HAP-1 (cell line): ENCODE measurements at regions not wholly inside any gene's neighbourhood (a gene's known extent, or its start where the extent isn't known, plus 50 kb on each side); places are given as distances from the start of the nearest gene placed in this dataset.

ENCODE experiments used
- DNase-seq, 2 experiments: peaks; one replicate each; pipeline ENCODE4 v3.0.0-alpha.2; 2016 to 2020; ENCODE audit warnings: low spot score in 2 of 2
- H3K27me3 ChIP-seq: fragments of 250-450 bp; sonication (Bioruptor Pico); 2 replicates; pipeline ENCODE4 v1.5.1; 2020; ENCODE audit warnings: low read depth, mild to moderate bottlenecking, moderate library complexity
- H3K36me3 ChIP-seq: fragments of 250-450 bp; sonication (Bioruptor Pico); replicated peaks from 2 replicates; pipeline ENCODE4 v1.5.1; 2020; ENCODE audit warnings: mild to moderate bottlenecking
- H3K4me1 ChIP-seq: fragments of 250-450 bp; sonication (Bioruptor Pico); 2 replicates; pipeline ENCODE4 v1.5.1; 2020; ENCODE audit warnings: mild to moderate bottlenecking
- H3K4me3 ChIP-seq: fragments of 250-450 bp; sonication (Bioruptor Pico); 2 replicates; pipeline ENCODE4 v1.5.1; 2020; ENCODE audit warnings: mild to moderate bottlenecking, moderate library complexity
- H3K9me3 ChIP-seq: fragments of 250-450 bp; sonication (Bioruptor Pico); 2 replicates; pipeline ENCODE4 v1.5.1; 2020; ENCODE audit warnings: mild to moderate bottlenecking, moderate library complexity
- in situ Hi-C: fragments of 300-500 bp; cut with MboI; formaldehyde crosslinking; loops from 3 replicates; pipeline ENCODE4 v1.14.3; 2020; ENCODE audit warnings: low sequenced_read_pairs, inconsistent platforms, mixed read lengths

- Histone ChIP-seq H3K27me3 (peaks cover 4% of the 10 kb centered on the region; the same call in 1 of the 2 replicates), H3K4me3 (no peak overlapping the region), H3K4me1 (peaks cover 15% of the 10 kb centered on the region), H3K36me3 (no peaks in the 10 kb centered on the region), H3K9me3 (no peaks in the 10 kb centered on the region)
- in situ Hi-C loops = no loop called here
- peak; percentile 45 to 57 for DNase-seq
Measured at GRCh38 chr15:63434576-63435186, 53.0 kb upstream of the CA12 start.

DNA sequence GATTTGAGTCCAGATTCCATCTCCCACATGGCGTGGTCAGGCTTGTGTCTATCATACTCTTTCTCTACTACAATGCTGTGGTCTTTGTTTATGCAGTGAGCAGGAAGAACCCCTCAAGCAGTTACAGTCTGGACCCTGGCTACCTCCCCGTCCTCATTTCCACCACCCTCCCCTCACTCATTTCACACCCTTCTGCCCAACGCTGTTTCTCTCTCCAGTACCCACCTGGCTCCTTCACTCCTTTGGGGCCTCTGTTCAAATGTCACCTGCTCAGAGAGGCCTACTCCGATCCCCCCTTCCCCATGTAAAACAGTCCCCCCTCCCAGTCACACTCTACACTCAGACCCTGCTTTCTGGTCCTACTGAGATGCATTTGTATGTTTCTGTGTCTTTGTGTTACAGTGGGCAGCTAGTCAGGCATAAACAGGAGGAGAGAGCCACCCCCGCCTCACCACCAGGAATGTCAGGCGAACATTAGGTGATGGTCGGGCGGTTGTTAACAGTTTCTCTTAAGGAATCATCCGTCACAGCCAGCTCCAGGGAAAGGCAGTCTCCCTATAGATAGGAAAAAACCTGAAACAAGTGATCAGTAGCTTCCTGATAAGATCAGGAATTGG lies 53.7 kb upstream of the CA12 start:
- DNase-seq = no peak
- Histone ChIP-seq H3K4me1 (peaks cover 15% of the 10 kb centered on the region), H3K9me3 (no peaks in the 10 kb centered on the region), H3K27me3 (peaks cover 8% of the 10 kb centered on the region; the same call in 1 of the 2 replicates), H3K36me3 (no peaks in the 10 kb centered on the region), H3K4me3 (no peak overlapping the region)
- in situ Hi-C loops = no loop called here

- in situ Hi-C loops = no loop called here
Measured at GRCh38 chr15:63436341-63436740, 54.7 kb upstream of the CA12 start.

DNA sequence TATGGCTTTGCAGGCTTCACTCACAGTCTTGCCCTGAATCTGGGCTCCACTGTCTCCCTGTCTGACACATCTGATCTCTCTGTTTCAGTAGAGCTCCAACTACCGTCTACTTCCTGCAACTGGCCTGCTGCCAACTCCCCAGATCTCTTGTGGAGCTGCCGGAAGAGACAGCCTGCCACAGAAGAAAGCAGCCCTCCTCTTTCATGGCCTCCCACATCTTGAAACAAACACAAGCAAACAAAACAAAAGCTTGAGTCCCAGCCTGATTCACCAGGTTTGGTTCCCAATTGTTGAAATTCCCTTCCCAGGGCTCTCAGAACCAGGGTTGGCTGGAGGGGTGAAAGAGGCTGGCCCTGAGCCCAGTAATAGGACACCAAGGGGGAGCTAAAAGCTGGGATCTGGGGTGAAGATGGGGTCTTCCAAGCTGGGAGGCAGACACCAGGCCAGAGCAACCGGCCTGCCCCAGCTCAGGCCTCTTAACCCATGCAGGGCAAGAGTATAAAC lies 55.3 kb upstream of the CA12 start:
- peak; percentile 39 to 80 for DNase-seq
- in situ Hi-C loops = no loop called here
- H3K9me3 ChIP-seq = no peaks in the 10 kb centered on the region
- peaks cover 15% of the 10 kb centered on the region for H3K4me1 ChIP-seq
- no peaks in the 10 kb centered on the region for H3K36me3 ChIP-seq
- H3K4me3 ChIP-seq = no peak overlapping the region
- H3K27me3 ChIP-seq = peaks cover 9% of the 10 kb centered on the region; the same call in 1 of the 2 replicates

More at GRCh38 chr15:63436341-63436740, 54.7 kb upstream of the CA12 start:
- Histone ChIP-seq H3K4me1 (peaks cover 15% of the 10 kb centered on the region), H3K4me3 (no peak overlapping the region), H3K27me3 (peaks cover 9% of the 10 kb centered on the region; the same call in 1 of the 2 replicates), H3K9me3 (no peaks in the 10 kb centered on the region), H3K36me3 (no peaks in the 10 kb centered on the region)
- DNase-seq = no peak

DNA sequence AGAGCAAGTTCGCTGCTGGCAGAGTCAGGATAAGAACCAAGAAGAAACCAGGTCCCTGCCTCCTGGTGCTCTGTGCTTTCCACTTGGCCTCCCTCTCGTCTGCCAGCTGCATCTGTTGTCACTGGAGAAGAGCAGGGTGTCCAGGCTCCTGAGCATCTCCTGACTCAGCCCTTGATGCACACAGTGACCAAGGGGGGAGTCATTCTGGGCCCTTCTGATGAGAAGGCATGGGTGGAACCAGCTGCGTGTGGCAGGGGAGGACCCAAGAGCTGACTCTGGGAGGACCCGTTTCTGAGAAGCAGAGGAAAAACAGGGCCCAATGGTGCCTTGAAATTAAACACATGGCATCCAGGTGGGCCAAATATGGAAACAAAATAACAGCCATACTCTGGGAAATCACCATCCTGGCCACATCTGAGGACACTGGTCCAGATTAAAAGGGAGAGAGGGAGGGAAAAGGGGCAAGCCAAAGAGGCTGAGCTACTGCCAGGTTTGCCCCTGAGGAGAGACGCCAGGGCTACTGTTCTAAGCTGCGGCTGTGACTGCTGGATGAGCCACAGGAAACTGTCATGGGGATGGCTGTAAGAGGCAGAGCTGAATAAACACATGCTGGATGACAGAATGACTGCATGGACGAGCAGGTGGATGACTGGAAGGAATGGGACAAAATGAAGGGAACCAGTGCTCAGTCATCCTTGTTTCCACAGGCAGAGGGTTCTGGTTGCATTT lies 58.1 kb upstream of the CA12 start:
- no peaks in the 10 kb centered on the region for H3K36me3 ChIP-seq
- H3K27me3 ChIP-seq = peaks cover 11% of the 10 kb centered on the region; the same call in 1 of the 2 replicates
- no peak overlapping the region for H3K4me3 ChIP-seq
- DNase-seq = no peak
- H3K4me1 ChIP-seq = peaks cover 9% of the 10 kb centered on the region
- in situ Hi-C loops = no loop called here
- H3K9me3 ChIP-seq = no peaks in the 10 kb centered on the region

GRCh38 chr15:63440265-63440648 lies 58.6 kb upstream of the CA12 start:
- no peaks in the 10 kb centered on the region for H3K36me3 ChIP-seq
- in situ Hi-C loops = no loop called here
- peaks cover 6% of the 10 kb centered on the region for H3K4me1 ChIP-seq

GRCh38 chr15:63440756-63441155 lies 59.1 kb upstream of the CA12 start:
- H3K9me3 ChIP-seq = no peaks in the 10 kb centered on the region
- H3K4me3 ChIP-seq = no peak overlapping the region
- DNase-seq = no peak
- in situ Hi-C loops = no loop called here
- peaks cover 12% of the 10 kb centered on the region; the same call in 1 of the 2 replicates for H3K27me3 ChIP-seq
- H3K36me3 ChIP-seq = no peaks in the 10 kb centered on the region
- peaks cover 6% of the 10 kb centered on the region for H3K4me1 ChIP-seq

More at GRCh38 chr15:63440265-63440648, 58.6 kb upstream of the CA12 start:
- H3K4me3 ChIP-seq = no peak overlapping the region
- no peak for DNase-seq
- H3K9me3 ChIP-seq = no peaks in the 10 kb centered on the region
- H3K27me3 ChIP-seq = peaks cover 12% of the 10 kb centered on the region; the same call in 1 of the 2 replicates

GRCh38 chr15:63441266-63441665 lies 59.6 kb upstream of the CA12 start:
- Histone ChIP-seq H3K4me1 (peaks cover 6% of the 10 kb centered on the region), H3K9me3 (no peaks in the 10 kb centered on the region), H3K4me3 (no peak overlapping the region), H3K27me3 (peaks cover 12% of the 10 kb centered on the region; the same call in 1 of the 2 replicates), H3K36me3 (no peaks in the 10 kb centered on the region)
- no peak for DNase-seq
- in situ Hi-C loops = no loop called here

- in situ Hi-C loops = no loop called here
Measured at GRCh38 chr15:63442080-63442479, 60.4 kb upstream of the CA12 start.

GRCh38 chr15:63444611-63445010 lies 59.8 kb upstream of the USP3 start:
- no peak for DNase-seq
- Histone ChIP-seq H3K27me3 (peaks cover 12% of the 10 kb centered on the region; the same call in 1 of the 2 replicates), H3K9me3 (no peaks in the 10 kb centered on the region), H3K4me1 (peaks cover 4% of the 10 kb centered on the region), H3K4me3 (no peak overlapping the region), H3K36me3 (no peaks in the 10 kb centered on the region)
- in situ Hi-C loops = no loop called here

More at GRCh38 chr15:63442080-63442479, 60.4 kb upstream of the CA12 start:
- DNase-seq = no peak
- no peaks in the 10 kb centered on the region; the same call in none of the 2 replicates for H3K4me1 ChIP-seq
- H3K9me3 ChIP-seq = no peaks in the 10 kb centered on the region
- peaks cover 12% of the 10 kb centered on the region; the same call in 1 of the 2 replicates for H3K27me3 ChIP-seq
- H3K4me3 ChIP-seq = no peak overlapping the region
- no peaks in the 10 kb centered on the region for H3K36me3 ChIP-seq

- Histone ChIP-seq H3K4me1 (peaks cover 4% of the 10 kb centered on the region), H3K4me3 (no peak overlapping the region), H3K27me3 (peaks cover 6% of the 10 kb centered on the region; the same call in 1 of the 2 replicates), H3K36me3 (no peaks in the 10 kb centered on the region), H3K9me3 (no peaks in the 10 kb centered on the region)
- no peak for DNase-seq
- in situ Hi-C loops = no loop called here
Measured at GRCh38 chr15:63446255-63446654, 58.1 kb upstream of the USP3 start.

- DNase-seq = peak in 1 of 2 experiments; percentile 55
- in situ Hi-C loops = no loop called here
Measured at GRCh38 chr15:63447017-63447676, 57.2 kb upstream of the USP3 start.

DNA sequence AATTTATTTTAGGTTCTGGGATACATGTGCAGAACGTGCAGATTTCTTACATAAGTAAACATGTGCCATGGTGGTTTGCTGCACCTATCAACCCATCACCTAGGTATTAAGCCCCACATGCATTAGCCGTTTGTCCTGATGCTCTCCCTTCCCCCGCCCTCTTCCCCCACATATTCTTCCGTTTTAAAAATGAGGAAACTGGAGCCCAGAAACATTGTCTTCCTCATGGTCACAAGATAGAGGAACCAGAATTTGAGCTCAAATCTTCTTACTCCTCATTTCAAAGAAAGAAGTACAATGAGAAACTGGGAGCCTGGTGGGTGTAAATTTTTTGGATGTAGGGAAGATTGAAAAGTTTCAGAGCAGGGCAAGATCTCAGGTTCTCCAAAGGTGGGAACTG lies 56.1 kb upstream of the USP3 start:
- H3K4me1 ChIP-seq = peaks cover 4% of the 10 kb centered on the region
- no peak for DNase-seq
- no peak overlapping the region for H3K4me3 ChIP-seq
- 0 out of 2 replicates have a peak, but pooled peaks cover 3% of the 10 kb centered on the region for H3K27me3 ChIP-seq
- no peaks in the 10 kb centered on the region for H3K9me3 ChIP-seq
- in situ Hi-C loops = no loop called here
- H3K36me3 ChIP-seq = no peaks in the 10 kb centered on the region

More at GRCh38 chr15:63447017-63447676, 57.2 kb upstream of the USP3 start:
- peaks cover 4% of the 10 kb centered on the region for H3K4me1 ChIP-seq
- H3K9me3 ChIP-seq = no peaks in the 10 kb centered on the region
- no peak overlapping the region for H3K4me3 ChIP-seq
- no peaks in the 10 kb centered on the region for H3K36me3 ChIP-seq
- 0 out of 2 replicates have a peak, but pooled peaks cover 3% of the 10 kb centered on the region for H3K27me3 ChIP-seq
